ENCODE measurements at regions not wholly inside any gene's neighbourhood (a gene's known extent, or its start where the extent isn't known, plus 50 kb on each side); places are given as distances from the start of the nearest gene placed in this dataset.

DNA sequence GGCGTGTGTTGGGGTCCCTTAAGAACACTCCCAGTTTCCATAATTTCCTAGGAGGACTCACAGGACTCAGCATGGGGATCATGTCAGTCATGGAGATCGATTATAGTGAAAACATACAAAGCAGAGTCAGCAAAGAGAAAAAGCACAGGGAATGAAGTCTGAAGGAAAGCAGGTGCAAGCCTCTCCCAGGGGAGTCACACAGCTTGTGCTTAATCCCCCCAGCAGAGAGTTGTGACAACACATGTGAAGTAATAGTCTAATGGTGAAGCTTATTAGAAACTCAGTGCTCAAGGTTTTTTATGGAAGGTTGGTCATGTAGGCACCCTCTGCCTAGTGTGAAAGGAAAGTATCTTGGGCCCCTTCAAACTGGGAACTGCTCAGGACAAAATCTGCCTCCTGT lies 149.0 kb upstream of the SEL1L start:
- TF ChIP-seq POLR2A (IDR thresholded peaks at IDR 0.05; ENCODE audit: low read length) (no peak), RCOR1 (IDR thresholded peaks at IDR 0.05; ENCODE audit: low read depth, low read length) (no peak), CHD2 (IDR thresholded peaks at IDR 0.05; ENCODE audit: low read length, partially characterized antibody) (no peak), FOSB (CRISPR knock-in tag; IDR thresholded peaks at IDR 0.05) (no peak), ESRRA (IDR thresholded peaks at IDR 0.05; ENCODE audit: borderline replicate concordance, low read length) (no peak)
- TF ChIP-seq, protein P1, sequence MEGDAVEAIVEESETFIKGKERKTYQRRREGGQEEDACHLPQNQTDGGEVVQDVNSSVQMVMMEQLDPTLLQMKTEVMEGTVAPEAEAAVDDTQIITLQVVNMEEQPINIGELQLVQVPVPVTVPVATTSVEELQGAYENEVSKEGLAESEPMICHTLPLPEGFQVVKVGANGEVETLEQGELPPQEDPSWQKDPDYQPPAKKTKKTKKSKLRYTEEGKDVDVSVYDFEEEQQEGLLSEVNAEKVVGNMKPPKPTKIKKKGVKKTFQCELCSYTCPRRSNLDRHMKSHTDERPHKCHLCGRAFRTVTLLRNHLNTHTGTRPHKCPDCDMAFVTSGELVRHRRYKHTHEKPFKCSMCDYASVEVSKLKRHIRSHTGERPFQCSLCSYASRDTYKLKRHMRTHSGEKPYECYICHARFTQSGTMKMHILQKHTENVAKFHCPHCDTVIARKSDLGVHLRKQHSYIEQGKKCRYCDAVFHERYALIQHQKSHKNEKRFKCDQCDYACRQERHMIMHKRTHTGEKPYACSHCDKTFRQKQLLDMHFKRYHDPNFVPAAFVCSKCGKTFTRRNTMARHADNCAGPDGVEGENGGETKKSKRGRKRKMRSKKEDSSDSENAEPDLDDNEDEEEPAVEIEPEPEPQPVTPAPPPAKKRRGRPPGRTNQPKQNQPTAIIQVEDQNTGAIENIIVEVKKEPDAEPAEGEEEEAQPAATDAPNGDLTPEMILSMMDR (IDR thresholded peaks at IDR 0.05), result no peak
- TF ChIP-seq, protein P2, sequence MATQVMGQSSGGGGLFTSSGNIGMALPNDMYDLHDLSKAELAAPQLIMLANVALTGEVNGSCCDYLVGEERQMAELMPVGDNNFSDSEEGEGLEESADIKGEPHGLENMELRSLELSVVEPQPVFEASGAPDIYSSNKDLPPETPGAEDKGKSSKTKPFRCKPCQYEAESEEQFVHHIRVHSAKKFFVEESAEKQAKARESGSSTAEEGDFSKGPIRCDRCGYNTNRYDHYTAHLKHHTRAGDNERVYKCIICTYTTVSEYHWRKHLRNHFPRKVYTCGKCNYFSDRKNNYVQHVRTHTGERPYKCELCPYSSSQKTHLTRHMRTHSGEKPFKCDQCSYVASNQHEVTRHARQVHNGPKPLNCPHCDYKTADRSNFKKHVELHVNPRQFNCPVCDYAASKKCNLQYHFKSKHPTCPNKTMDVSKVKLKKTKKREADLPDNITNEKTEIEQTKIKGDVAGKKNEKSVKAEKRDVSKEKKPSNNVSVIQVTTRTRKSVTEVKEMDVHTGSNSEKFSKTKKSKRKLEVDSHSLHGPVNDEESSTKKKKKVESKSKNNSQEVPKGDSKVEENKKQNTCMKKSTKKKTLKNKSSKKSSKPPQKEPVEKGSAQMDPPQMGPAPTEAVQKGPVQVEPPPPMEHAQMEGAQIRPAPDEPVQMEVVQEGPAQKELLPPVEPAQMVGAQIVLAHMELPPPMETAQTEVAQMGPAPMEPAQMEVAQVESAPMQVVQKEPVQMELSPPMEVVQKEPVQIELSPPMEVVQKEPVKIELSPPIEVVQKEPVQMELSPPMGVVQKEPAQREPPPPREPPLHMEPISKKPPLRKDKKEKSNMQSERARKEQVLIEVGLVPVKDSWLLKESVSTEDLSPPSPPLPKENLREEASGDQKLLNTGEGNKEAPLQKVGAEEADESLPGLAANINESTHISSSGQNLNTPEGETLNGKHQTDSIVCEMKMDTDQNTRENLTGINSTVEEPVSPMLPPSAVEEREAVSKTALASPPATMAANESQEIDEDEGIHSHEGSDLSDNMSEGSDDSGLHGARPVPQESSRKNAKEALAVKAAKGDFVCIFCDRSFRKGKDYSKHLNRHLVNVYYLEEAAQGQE (IDR thresholded peaks at IDR 0.05), result no peak
